Epithelial cell of esophagus (primary cell): ENCODE measurements at regions not wholly inside any gene's neighbourhood (a gene's known extent, or its start where the extent isn't known, plus 50 kb on each side); places are given as distances from the start of the nearest gene placed in this dataset.

Source experiments
- DNase-seq: peaks from one replicate; pipeline ENCODE4 v3.0.0; 2010; ENCODE audit warnings: low read depth
- H3K4me3 ChIP-seq: 2 replicates; pipeline ENCODE4 v1.5.1; 2011; ENCODE audit warnings: mild to moderate bottlenecking, low read length, control low read depth
- CTCF ChIP-seq: IDR thresholded peaks from 2 replicates; pipeline ENCODE4 v1.5.1; 2011; ENCODE audit warnings: low read depth, mild to moderate bottlenecking, low read length, control low read depth, inconsistent platforms; ENCODE audit not compliant: insufficient read depth; ENCODE audit errors: missing control alignments

- DNase-seq = no peak
- no peak for TF ChIP-seq CTCF
- H3K4me3 ChIP-seq = no peak overlapping the region
Observed at GRCh38 chr7:115435178-115435577, 513.3 kb downstream of the MDFIC start.

GRCh38 chr7:115429918-115430317 is 508.0 kb downstream of the MDFIC start:
- DNase-seq = no peak
- no peak overlapping the region for H3K4me3 ChIP-seq
- no peak for TF ChIP-seq CTCF

- no peak overlapping the region for H3K4me3 ChIP-seq
- no peak for TF ChIP-seq CTCF
Observed at GRCh38 chr7:115417662-115418061, 495.8 kb downstream of the MDFIC start.

GRCh38 chr7:115410972-115411686 is 489.2 kb downstream of the MDFIC start:
- no peak overlapping the region for H3K4me3 ChIP-seq
- no peak for DNase-seq
- TF ChIP-seq CTCF = no peak

More at GRCh38 chr7:115417662-115418061, 495.8 kb downstream of the MDFIC start:
- DNase-seq = no peak

- no peak overlapping the region for H3K4me3 ChIP-seq
- DNase-seq = no peak
- TF ChIP-seq CTCF = no peak
Observed at GRCh38 chr7:115410434-115410820, 488.5 kb downstream of the MDFIC start.

GRCh38 chr7:115409682-115410433 is 488.0 kb downstream of the MDFIC start:
- DNase-seq = no peak
- no peak overlapping the region for H3K4me3 ChIP-seq
- no peak for TF ChIP-seq CTCF
